ENCODE measurements at regions not wholly inside any gene's neighbourhood (a gene's known extent, or its start where the extent isn't known, plus 50 kb on each side); places are given as distances from the start of the nearest gene placed in this dataset.

DNA sequence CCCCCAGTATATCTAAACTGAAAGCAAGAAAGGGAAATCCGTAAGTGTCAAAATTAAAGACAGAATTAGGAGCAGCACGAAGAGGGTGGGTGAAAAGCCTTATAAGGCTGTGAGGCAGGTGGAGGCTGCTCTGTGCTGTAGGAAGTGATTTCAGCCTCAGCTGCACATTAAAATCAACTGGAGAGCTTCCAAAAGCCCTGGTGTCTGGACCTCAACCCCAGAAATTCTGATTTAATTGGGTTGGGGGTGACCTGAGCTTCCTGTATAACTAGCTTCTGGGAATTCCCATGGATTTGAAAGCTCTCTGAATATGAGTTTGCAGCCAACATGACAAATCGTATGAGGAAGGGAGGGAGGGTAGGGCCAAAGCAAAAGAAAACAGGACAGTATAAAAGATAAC lies 242.4 kb upstream of the TMTC4 start:
- no peak for TF ChIP-seq POLR2A (IDR thresholded peaks at IDR 0.05; ENCODE audit: control extremely low read depth in 1 of 2, low read depth in 2 of 2, low read length in 2 of 2)
- no peak for TF ChIP-seq EZH2 (IDR thresholded peaks at IDR 0.05; ENCODE audit: low read depth, low read length, severe bottlenecking)
- TF ChIP-seq, protein P1, sequence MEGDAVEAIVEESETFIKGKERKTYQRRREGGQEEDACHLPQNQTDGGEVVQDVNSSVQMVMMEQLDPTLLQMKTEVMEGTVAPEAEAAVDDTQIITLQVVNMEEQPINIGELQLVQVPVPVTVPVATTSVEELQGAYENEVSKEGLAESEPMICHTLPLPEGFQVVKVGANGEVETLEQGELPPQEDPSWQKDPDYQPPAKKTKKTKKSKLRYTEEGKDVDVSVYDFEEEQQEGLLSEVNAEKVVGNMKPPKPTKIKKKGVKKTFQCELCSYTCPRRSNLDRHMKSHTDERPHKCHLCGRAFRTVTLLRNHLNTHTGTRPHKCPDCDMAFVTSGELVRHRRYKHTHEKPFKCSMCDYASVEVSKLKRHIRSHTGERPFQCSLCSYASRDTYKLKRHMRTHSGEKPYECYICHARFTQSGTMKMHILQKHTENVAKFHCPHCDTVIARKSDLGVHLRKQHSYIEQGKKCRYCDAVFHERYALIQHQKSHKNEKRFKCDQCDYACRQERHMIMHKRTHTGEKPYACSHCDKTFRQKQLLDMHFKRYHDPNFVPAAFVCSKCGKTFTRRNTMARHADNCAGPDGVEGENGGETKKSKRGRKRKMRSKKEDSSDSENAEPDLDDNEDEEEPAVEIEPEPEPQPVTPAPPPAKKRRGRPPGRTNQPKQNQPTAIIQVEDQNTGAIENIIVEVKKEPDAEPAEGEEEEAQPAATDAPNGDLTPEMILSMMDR (IDR thresholded peaks at IDR 0.05; ENCODE audit: control extremely low read depth in 1 of 3, insufficient read depth in 1 of 3, low read depth in 1 of 3, low read length in 3 of 3): no peak
- TF ChIP-seq, protein P2, sequence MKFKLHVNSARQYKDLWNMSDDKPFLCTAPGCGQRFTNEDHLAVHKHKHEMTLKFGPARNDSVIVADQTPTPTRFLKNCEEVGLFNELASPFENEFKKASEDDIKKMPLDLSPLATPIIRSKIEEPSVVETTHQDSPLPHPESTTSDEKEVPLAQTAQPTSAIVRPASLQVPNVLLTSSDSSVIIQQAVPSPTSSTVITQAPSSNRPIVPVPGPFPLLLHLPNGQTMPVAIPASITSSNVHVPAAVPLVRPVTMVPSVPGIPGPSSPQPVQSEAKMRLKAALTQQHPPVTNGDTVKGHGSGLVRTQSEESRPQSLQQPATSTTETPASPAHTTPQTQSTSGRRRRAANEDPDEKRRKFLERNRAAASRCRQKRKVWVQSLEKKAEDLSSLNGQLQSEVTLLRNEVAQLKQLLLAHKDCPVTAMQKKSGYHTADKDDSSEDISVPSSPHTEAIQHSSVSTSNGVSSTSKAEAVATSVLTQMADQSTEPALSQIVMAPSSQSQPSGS (IDR thresholded peaks at IDR 0.05; ENCODE audit: low read length): no peak
- TF ChIP-seq ZNF274 (IDR thresholded peaks at IDR 0.05; ENCODE audit: borderline replicate concordance, extremely low read depth, low read length): no peak
- no peak for TF ChIP-seq RNF2 (IDR thresholded peaks at IDR 0.05; ENCODE audit: borderline replicate concordance, low read depth, low read length, missing control alignments, poor library complexity, severe bottlenecking)
- no peak for TF ChIP-seq TCF12 (IDR thresholded peaks at IDR 0.05; ENCODE audit: low read depth, low read length)
- no peak for TF ChIP-seq EP300 (IDR thresholded peaks at IDR 0.05; ENCODE audit: borderline replicate concordance in 1 of 2, low read depth in 2 of 2, low read length in 2 of 2)
- no peak for TF ChIP-seq JUND (IDR thresholded peaks at IDR 0.05; ENCODE audit: low read length)
- no peak for TF ChIP-seq POLR2AphosphoS5 (IDR thresholded peaks at IDR 0.05; ENCODE audit: low read depth, low read length)
- TF ChIP-seq SIN3A (conservative IDR thresholded peaks at IDR 0.05 in 1 of 2, IDR thresholded peaks at IDR 0.05 in 1 of 2; ENCODE audit: low read depth in 1 of 2, low read length in 2 of 2): no peak
- no peak for TF ChIP-seq RFX5 (IDR thresholded peaks at IDR 0.05; ENCODE audit: borderline replicate concordance, low read depth, low read length)
- TF ChIP-seq, protein P3, sequence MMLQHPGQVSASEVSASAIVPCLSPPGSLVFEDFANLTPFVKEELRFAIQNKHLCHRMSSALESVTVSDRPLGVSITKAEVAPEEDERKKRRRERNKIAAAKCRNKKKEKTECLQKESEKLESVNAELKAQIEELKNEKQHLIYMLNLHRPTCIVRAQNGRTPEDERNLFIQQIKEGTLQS (IDR thresholded peaks at IDR 0.05; ENCODE audit: insufficient read depth, low read depth, low read length): no peak
